ENCODE measurements at regions not wholly inside any gene's neighbourhood (a gene's known extent, or its start where the extent isn't known, plus 50 kb on each side); places are given as distances from the start of the nearest gene placed in this dataset.
"Not testable (repeated sequence)": the region's sequence is repeated elsewhere in the genome, so short reads cannot be mapped to it uniquely, and the experiment has no call there.

DNA sequence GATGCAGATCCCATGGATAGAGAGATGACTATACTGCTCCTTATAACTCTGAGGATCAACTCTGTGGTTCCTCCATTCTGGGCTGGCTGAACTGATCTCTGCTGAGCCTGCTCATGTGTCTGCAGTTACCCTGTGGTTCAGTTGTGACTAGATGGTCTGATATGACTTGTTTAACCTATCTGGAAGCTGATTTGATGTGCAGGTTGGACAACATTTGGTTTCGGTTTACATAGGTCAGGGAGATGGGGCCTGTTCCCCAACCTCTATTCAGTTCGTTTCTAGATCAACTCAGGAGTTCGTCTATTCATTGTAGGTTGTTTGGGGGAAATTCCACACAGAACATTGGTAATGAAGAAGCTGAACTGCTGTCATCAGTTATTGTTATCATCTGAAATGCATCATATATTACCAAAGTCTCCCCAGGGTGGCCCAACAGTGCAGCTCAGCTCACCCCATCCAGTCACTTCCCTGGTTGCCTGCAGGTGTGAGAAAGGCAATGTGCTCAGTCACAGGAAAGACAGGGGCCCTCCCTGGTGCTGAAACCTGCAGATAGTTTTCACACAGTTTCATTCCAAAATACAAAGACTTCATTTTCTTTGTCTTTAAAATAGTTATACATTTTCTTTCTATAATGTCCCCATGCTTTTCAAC is 415.0 kb downstream of the RPIA start:
- not testable (repeated sequence) for FAIRE-seq; DNase-seq (ENCODE audit: low spot score in 2 of 2)

- not testable (repeated sequence) for FAIRE-seq; DNase-seq (ENCODE audit: low spot score in 2 of 2)
Observed at GRCh38 chr2:89112434-89112833, 421.0 kb downstream of the RPIA start.

GRCh38 chr2:89113286-89113685 is 421.8 kb downstream of the RPIA start:
- not testable (repeated sequence) for DNase-seq (ENCODE audit: low spot score in 2 of 2); FAIRE-seq

DNA sequence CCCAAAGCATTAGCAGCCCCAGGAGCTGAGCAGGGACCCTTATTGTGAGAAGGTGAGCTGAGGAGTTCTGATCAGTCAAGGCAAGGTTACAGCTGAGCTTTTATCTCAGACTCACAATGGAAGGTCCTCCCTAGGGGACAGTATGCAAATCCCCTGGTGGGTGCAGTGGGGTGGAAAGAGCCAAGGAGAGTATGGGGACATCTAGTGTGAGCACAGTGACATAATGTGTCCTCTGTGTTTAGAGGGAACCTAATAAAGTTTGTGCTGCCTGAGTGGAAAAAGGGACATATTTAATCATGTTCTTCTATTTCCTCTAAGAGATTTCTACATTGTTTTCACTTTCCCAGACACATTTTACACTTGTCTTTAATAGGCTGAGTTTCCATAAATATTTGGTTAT is 438.0 kb downstream of the RPIA start:
- not testable (repeated sequence) for DNase-seq (ENCODE audit: low spot score in 2 of 2); FAIRE-seq

DNA sequence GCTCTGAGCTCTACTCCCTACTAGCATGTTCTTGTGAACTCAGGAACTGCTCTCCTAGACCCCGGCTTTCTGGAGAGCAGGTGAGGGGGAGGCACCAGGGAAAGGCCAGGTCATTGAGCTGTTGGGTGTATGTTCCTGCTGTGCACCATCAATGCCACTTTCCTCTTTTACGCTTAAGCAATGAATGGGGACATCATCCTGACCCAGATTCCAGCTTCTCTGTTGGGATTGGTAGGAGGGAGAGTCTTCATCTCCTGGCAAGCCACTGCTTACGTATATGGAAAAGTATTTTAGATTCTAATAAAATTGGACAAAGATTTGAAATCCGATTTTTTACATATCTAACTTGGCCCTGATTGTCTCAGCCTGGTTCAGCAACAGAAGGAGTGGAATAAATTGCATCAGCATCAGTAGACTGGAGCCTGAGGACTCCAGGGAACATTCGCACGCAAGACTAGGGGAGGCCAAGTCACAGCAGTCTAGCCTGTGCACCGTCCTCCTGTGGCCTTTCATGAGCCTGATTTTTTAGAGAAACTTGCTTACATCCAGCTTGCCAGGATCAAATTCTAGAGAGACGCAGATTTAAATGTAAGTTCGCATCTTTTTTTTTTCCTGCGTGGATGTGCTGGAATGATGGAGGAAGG is 439.3 kb downstream of the RPIA start:
- DNase-seq (ENCODE audit: low spot score in 2 of 2); FAIRE-seq: not testable (repeated sequence)

- FAIRE-seq; DNase-seq (ENCODE audit: low spot score in 2 of 2): not testable (repeated sequence)
Observed at GRCh38 chr2:89142959-89143358, 451.5 kb downstream of the RPIA start.

DNA sequence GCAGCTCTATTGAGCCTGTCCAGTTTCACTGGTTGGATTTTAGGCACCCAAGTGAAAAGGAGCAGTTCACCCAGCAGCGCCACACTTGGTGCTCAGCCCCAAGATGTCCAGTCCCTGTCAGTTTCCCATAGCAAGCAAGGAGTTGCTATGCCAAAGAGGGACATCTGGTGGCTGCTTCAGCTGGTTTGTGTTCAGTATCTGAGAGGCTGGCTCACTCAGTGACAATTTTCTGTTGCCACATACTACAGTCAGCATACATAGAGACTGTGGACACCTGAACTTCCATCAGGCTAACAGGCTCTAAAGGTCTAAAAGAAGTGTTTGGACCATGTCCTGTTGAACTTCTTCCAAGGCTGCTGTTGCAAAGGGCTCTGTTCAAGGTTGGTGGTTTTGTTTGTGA is 453.9 kb downstream of the RPIA start:
- not testable (repeated sequence) for FAIRE-seq; DNase-seq (ENCODE audit: low spot score in 2 of 2)

DNA sequence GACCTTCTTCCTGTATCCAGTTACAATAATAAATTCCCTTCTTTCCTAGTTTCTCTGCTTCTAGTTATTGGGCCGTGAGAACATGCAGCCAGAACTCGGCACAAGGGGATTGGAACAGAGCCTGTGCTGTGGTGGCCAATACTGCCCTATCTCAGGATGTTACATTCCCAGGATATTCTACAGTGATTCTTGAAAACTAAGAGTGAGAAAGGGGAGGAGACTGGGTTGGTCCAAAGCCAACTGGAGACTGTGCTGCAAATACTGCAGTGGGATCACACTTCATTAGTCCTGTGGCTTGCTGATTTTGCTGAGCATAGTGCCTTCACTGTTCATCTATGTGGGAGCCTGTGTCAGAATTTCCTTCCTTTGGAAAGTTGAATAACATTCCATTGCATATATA is 456.8 kb downstream of the RPIA start:
- DNase-seq (ENCODE audit: low spot score in 2 of 2); FAIRE-seq: not testable (repeated sequence)

GRCh38 chr2:89151699-89152098 is 460.2 kb downstream of the RPIA start:
- not testable (repeated sequence) for FAIRE-seq; DNase-seq (ENCODE audit: low spot score in 2 of 2)

GRCh38 chr2:89152501-89152900 is 461.0 kb downstream of the RPIA start:
- not testable (repeated sequence) for DNase-seq (ENCODE audit: low spot score in 2 of 2); FAIRE-seq

- FAIRE-seq, result not testable (repeated sequence)
Observed at GRCh38 chr2:89153210-89153609, 461.7 kb downstream of the RPIA start.

DNA sequence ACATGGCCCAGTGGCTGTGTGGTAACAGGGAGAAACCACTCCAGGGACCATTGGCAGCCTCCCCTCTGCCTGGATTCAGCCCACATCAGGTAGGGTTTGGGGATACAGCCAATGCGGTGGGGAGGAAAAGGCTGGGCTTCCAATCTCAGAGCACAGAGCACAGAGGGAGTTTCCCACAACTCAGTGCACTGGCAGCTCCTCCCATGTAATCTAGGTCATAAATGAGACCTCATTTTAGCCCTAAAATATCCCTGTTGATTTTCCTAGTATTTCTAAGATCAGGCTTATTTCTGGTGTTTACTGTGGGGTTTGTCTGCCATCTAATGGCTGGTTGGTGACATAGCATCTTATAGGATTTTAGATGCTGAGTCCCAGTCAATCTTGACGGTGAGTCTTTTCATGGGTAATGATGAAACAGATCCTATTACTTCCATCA is 462.8 kb downstream of the RPIA start:
- not testable (repeated sequence) for FAIRE-seq; DNase-seq (ENCODE audit: low spot score in 2 of 2)

More at GRCh38 chr2:89153210-89153609, 461.7 kb downstream of the RPIA start:
- not testable (repeated sequence) for DNase-seq (ENCODE audit: low spot score in 2 of 2)

GRCh38 chr2:89160306-89160705 is 468.8 kb downstream of the RPIA start:
- FAIRE-seq; DNase-seq (ENCODE audit: low spot score in 2 of 2): not testable (repeated sequence)

GRCh38 chr2:89161626-89162025 is 470.2 kb downstream of the RPIA start:
- DNase-seq (ENCODE audit: low spot score in 2 of 2); FAIRE-seq: not testable (repeated sequence)

DNA sequence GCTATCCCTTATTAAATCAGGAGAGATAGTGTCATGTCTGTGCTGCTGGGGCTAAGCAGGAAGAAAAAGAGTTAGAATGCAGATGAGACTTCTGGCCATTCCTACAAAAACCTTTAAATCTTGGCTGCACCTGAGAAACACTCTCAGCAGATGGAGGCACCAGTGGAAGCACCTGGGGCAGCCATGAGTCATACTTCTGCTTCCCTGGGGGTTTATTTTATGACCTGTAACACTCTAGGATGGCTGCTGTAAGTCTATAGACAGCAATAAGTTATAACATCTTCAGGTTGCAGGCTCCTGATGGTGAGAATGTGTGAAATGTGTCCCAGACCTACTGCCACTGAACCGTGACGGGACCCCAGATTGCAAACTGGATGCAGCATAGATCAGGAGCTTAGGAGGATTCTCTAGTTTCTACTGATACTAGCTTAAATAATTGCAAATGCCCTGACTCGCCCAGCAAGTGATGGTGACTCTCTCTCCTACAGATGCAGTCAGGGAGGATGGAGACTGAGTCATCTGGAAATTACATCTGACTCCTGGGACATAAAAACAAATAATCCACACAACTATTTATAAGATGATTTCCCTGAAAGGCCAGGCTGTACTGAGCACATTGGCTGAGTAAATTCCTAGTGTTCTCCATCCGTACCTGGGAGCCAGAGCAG is 479.2 kb downstream of the RPIA start:
- DNase-seq (ENCODE audit: low spot score in 2 of 2); FAIRE-seq: not testable (repeated sequence)

GRCh38 chr2:89171174-89171519 is 479.7 kb downstream of the RPIA start:
- not testable (repeated sequence) for DNase-seq (ENCODE audit: low spot score in 2 of 2); FAIRE-seq

DNA sequence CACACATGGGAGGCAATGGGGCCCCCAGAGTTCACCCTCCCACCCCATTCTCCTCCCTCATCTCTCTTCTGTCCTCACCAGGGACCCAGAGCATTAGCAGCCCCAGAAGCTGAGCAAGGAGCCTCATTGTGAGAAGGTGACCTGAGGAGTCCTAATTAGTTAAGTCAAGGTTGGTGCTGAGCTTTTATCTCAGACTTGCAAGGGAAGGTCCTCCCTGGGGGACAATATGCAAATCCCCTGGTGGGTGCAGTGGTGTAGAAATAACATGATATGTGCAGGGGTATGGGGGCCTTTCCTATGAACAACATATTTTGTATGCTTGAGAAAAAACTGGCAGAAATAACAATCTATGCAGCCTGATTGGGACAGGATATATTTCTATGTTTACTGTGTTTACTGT is 485.5 kb downstream of the RPIA start:
- DNase-seq (ENCODE audit: low spot score in 2 of 2); FAIRE-seq: not testable (repeated sequence)

DNA sequence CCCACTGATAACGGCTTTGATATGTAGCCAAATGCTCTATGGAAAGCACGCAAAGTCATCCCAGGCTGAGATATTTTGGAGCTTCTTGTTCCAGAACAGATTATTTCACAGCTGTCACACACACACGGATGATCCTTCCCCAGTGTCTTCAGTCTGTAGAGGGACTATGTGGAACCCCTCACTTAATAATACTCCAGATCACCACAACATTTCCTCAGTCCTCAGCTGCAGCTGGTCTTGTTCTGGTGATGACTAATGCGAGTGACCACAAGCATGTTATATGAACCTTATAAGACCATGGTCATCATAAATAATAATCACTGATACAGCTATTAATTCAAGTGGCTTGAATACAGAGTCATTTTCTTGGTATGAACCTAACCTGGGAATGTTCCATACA is 490.7 kb downstream of the RPIA start:
- FAIRE-seq, result not testable (repeated sequence)

DNA sequence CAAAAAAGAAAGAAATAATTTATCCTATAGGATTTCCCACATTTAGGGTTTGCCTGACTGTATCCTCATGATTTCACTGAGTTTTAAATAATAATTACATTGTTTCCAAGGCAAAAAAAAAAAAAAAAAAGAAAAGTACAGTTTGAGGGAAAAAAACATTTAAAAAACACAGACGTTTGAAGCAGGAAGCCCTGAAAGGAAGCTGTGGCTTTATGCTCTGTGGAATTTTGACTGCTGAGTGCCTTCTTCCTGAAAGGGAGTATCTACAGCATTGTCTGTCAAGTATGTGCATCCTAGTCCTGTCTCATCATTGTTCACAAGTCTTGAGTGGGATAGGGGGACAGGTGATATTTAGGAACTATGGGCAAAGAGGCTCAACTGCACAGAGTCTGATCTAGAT is 493.3 kb downstream of the RPIA start:
- DNase-seq (ENCODE audit: low spot score in 2 of 2); FAIRE-seq: not testable (repeated sequence)

More for the DNA sequence above, 490.7 kb downstream of the RPIA start:
- DNase-seq (ENCODE audit: low spot score in 2 of 2), result not testable (repeated sequence)

DNA sequence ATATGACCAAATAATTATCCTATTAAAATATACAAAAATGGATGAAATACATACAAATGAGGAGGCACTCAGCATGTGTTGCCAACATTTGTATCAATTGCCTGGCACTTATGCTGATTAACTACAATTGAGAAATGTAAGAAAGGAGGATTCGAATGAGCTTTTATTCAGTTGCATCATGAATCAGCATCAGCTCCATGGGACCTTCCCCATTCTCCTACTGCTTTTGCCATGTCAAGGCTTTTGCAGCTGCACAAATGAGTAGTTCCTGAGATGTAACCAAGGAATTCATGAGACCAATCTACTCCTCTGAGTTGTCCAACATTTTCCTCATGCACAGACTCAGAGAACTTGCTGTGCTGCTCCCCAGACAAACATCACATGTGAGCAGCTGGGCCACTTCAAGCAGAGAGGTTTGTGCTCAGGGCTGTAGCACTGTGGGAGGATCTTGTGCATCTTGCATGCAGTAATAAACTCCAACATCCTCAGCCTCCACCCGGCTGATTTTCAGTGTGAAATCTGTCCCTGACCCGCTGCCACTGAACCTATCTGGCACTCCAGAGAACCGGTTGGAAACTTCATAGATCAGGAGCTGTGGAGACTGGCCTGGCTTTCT is 504.3 kb downstream of the RPIA start:
- not testable (repeated sequence) for DNase-seq (ENCODE audit: low spot score in 2 of 2); FAIRE-seq
